Right lobe of liver (tissue), 6 donors: ENCODE measurements at regions not wholly inside any gene's neighbourhood (a gene's known extent, or its start where the extent isn't known, plus 50 kb on each side); places are given as distances from the start of the nearest gene placed in this dataset.

Experiments
- ATAC-seq, 4 donors: fragments of 200-7000 bp; cut with Tn5 transposase; one replicate each; pipeline ENCODE4 v1.9.1; 2020; ENCODE audit warnings: mild to moderate bottlenecking in 4 of 4, moderate library complexity in 4 of 4
- DNase-seq, 3 donors: peaks; one replicate each; pipeline ENCODE4 v3.0.0-alpha.2; 2020
- H3K27ac ChIP-seq, 3 donors: fragments of 200-600 bp; one replicate each; pipeline ENCODE4 v1.8.0; 2022
- H3K27me3 ChIP-seq, 2 donors: fragments of 200-600 bp; one replicate each; pipeline ENCODE4 v1.8.0; 2022
- H3K36me3 ChIP-seq, 4 donors: fragments of 200-600 bp; sonication (generic) in 1 of 4; one replicate each; pipeline versions ENCODE4 v1.5.1 to v1.8.0; 2017 to 2022; ENCODE audit warnings: control low read depth in 1 of 4
- H3K4me1 ChIP-seq, 4 donors: fragments of 200-600 bp; sonication (generic) in 1 of 4; one replicate each; pipeline versions ENCODE4 v1.5.1 to v1.8.0; 2017 to 2022; ENCODE audit warnings: control low read depth in 1 of 4
- H3K4me3 ChIP-seq, 3 donors: fragments of 200-600 bp; one replicate each; pipeline ENCODE4 v1.8.0; 2022
- H3K9me3 ChIP-seq, 4 donors: fragments of 200-600 bp; sonication (generic) in 1 of 4; one replicate each; pipeline versions ENCODE4 v1.5.1 to v1.8.0; 2017 to 2022; ENCODE audit warnings: control low read depth in 1 of 4
- POLR2A ChIP-seq: fragments of 450-650 bp; IDR thresholded peaks from one replicate; pipeline ENCODE4 v1.6.1; 2017; ENCODE audit warnings: antibody characterized with exemption, mild to moderate bottlenecking
- WGBS: methylation state at CpG from one replicate; pipeline ENCODE4 v1.1.6; 2018; ENCODE audit warnings: low coverage, low lambda C conversion rate; ENCODE audit not compliant: insufficient coverage; ENCODE audit errors: missing lambda C conversion rate; 5-methylcytosine and 5-hydroxymethylcytosine counted together
- intact Hi-C, 2 donors: fragments of 100-400 bp; cut with DNase I; formaldehyde crosslinking; loops; one replicate each; pipeline versions ENCODE4 v1.11.2 to v1.14.1; 2022
- TF ChIP-seq, protein P1 (sequence below), 4 donors: fragments of 200-600 bp in 3 of 4; fragments of 450-650 bp in 1 of 4; IDR thresholded peaks; one replicate each; pipeline versions ENCODE4 v1.5.1 to v1.8.0; 2016 to 2022; ENCODE audit warnings: antibody characterized with exemption in 4 of 4, mild to moderate bottlenecking in 2 of 4
- donor health status: DM: no; HTN: yes; CAD: no.
- donor health status: DM: no; HTN: no; CAD: no.
- donor health status: DM: no; HTN: no; CAD: no.
- donor health status: DM: no; HTN: yes; CAD: no.
- donor health status: DM: no; HTN: yes; CAD: no.

DNA sequence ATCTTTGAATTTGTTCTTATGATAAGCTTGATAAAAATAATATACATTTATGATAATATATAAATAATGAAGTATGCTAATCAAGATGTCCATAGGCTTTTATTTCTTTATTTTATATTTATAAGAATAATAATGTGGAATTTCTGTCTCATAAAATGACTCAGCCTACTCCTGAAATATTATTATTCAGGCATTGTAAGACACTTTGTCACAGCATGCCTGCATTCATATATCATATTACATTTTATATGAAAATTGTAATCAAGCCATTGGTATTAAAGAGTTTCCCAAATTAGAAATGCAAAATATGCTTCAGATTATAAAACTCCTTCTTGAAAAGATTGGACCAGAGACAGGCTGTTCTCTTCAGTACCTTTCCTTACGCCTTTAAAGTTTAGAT, 1303.7 kb upstream of the CADM2 start:
- Histone ChIP-seq H3K4me3 (no peak overlapping the region), H3K9me3 (no peaks in the 10 kb centered on the region), H3K27ac (no peak overlapping the region), H3K36me3 (no peaks in the 10 kb centered on the region), H3K4me1 (no peaks in the 10 kb centered on the region), H3K27me3 (no peaks in the 10 kb centered on the region)
- TF ChIP-seq, protein P1, sequence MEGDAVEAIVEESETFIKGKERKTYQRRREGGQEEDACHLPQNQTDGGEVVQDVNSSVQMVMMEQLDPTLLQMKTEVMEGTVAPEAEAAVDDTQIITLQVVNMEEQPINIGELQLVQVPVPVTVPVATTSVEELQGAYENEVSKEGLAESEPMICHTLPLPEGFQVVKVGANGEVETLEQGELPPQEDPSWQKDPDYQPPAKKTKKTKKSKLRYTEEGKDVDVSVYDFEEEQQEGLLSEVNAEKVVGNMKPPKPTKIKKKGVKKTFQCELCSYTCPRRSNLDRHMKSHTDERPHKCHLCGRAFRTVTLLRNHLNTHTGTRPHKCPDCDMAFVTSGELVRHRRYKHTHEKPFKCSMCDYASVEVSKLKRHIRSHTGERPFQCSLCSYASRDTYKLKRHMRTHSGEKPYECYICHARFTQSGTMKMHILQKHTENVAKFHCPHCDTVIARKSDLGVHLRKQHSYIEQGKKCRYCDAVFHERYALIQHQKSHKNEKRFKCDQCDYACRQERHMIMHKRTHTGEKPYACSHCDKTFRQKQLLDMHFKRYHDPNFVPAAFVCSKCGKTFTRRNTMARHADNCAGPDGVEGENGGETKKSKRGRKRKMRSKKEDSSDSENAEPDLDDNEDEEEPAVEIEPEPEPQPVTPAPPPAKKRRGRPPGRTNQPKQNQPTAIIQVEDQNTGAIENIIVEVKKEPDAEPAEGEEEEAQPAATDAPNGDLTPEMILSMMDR (IDR thresholded peaks at IDR 0.05): no peak
- no peak for TF ChIP-seq POLR2A
- intact Hi-C loops: no loop called here
- ATAC-seq (no peak), DNase-seq (no peak)
- WGBS: 76% methylated on average over 1 of the region's 1 CpG

DNA sequence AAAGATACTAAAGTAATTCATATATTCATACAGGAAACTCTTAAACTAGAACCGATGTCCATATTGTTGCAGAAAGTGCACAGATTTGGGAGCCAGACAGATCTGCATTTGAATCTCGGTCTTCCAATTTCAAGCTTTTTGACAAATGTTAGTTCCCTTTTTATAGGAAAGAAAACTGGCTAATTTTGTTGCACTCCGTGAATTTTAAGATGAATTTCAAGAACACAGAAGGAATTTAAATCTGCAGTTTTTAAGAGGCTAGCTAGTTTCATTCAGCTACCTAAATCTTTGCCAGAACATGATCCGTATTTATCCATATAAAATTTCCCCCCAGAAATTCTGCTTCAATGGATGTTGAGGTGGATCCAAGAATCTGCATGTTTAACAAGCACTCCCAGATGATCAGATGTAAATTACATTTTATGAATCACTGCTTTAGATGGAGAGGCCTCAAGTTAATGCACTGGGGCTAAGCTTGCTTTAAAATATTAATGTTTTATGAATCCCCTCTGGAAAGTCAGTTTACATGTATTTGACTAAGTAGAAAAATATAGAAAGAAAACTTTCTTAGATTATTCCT, 1296.3 kb upstream of the CADM2 start:
- DNase-seq (no peak), ATAC-seq (no peak)
- 45% methylated on average over 4 of the region's 4 CpGs for WGBS
- intact Hi-C loops: no loop called here
- H3K4me1 ChIP-seq: no peaks in the 10 kb centered on the region
- TF ChIP-seq, protein P1 (IDR thresholded peaks at IDR 0.05): no peak
- no peak for TF ChIP-seq POLR2A
- H3K9me3 ChIP-seq: no peaks in the 10 kb centered on the region
- H3K27me3 ChIP-seq: no peaks in the 10 kb centered on the region
- H3K4me3 ChIP-seq: no peak overlapping the region
- no peak overlapping the region for H3K27ac ChIP-seq
- no peaks in the 10 kb centered on the region for H3K36me3 ChIP-seq

DNA sequence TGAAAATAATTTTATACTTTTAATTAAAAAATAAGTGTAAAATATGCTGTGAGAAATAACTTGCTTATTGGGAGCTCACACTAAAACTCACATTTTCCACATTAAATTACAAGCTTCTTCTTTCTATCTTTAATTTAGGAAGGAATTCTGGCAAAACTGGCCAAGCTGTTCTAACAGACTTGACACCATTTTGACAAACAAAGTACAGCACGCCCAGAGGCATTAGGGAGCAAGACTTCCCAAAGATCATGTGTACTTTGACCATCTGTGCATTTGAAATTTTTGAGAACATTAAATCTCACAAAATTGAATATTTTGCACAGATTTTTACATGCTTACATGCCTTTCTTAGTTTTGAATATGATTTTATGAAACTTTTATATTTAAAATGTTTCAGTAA, 1288.4 kb upstream of the CADM2 start:
- Histone ChIP-seq H3K4me1 (no peaks in the 10 kb centered on the region), H3K27me3 (no peaks in the 10 kb centered on the region), H3K27ac (no peak overlapping the region), H3K4me3 (no peak overlapping the region), H3K36me3 (no peaks in the 10 kb centered on the region), H3K9me3 (no peaks in the 10 kb centered on the region)
- 67% methylated on average over 1 of the region's 1 CpG for WGBS
- TF ChIP-seq POLR2A: no peak
- TF ChIP-seq, protein P1 (IDR thresholded peaks at IDR 0.05): no peak
- intact Hi-C loops: no loop called here
- ATAC-seq (no peak), DNase-seq (no peak)

DNA sequence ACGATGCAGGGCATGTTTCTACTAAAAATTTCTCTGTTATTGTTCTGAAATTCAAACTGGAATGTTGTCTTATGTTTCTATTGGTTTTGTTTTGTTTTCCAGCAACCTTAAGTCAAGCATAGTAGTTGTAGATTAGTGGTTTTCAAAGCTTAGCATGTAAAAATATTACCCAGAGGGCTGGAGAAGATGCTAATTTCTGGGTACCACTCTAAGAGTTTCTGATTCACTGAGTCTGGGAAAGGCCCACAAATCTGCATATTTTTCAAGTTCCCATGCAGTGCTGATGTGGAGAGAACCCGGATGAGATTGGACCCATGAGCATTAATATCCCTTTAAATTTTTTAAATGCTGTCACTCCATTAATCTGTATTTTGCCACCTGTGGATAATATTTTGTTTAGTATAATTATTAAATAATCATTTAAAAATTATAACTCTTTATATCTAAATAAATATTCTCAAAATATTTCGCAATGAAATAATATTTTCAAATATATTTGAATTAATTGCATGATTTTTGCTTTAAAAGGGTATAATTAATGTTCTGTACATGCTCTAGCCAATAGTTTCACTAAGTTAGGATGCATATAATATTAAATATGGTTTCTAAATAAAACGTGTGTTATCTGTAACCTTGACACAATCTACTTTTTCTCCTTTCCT, 1274.7 kb upstream of the CADM2 start:
- H3K27me3 ChIP-seq: no peaks in the 10 kb centered on the region
- ATAC-seq: no peak

More for the DNA sequence above, 1274.7 kb upstream of the CADM2 start:
- no peaks in the 10 kb centered on the region for H3K4me1 ChIP-seq
- H3K9me3 ChIP-seq: no peaks in the 10 kb centered on the region
- H3K4me3 ChIP-seq: no peak overlapping the region
- intact Hi-C loops: no loop called here
- 39% methylated on average over 4 of the region's 4 CpGs for WGBS
- H3K27ac ChIP-seq: no peak overlapping the region
- no peaks in the 10 kb centered on the region for H3K36me3 ChIP-seq
- TF ChIP-seq, protein P1 (IDR thresholded peaks at IDR 0.05): no peak
- TF ChIP-seq POLR2A: no peak
- DNase-seq: no peak
